H9 (cell line): ENCODE measurements at regions not wholly inside any gene's neighbourhood (a gene's known extent, or its start where the extent isn't known, plus 50 kb on each side); places are given as distances from the start of the nearest gene placed in this dataset.

Source experiments
- DNase-seq: peaks from one replicate; pipeline ENCODE4 v3.0.0-alpha.2; 2017
- H2AFZ ChIP-seq: one replicate; pipeline ENCODE4 v1.6.1; 2013; ENCODE audit warnings: mild to moderate bottlenecking, low read length, control low read depth, moderate library complexity
- H2AK5ac ChIP-seq: 2 replicates; pipeline ENCODE4 v1.6.1; 2013; ENCODE audit warnings: low read length, control low read depth, mixed read lengths; ENCODE audit not compliant: insufficient read length
- H2BK120ac ChIP-seq: one replicate; pipeline ENCODE4 v1.6.1; 2013; ENCODE audit warnings: low read depth, mild to moderate bottlenecking, low read length, control low read depth, inconsistent platforms; ENCODE audit not compliant: poor library complexity, severe bottlenecking
- H2BK12ac ChIP-seq: 2 replicates; pipeline ENCODE4 v1.6.1; 2013; ENCODE audit warnings: low read length, control low read depth, mixed read lengths, low read depth; ENCODE audit not compliant: insufficient read length
- H2BK15ac ChIP-seq: 2 replicates; pipeline ENCODE4 v1.6.1; 2013; ENCODE audit warnings: low read depth, low read length, control low read depth
- H2BK20ac ChIP-seq: one replicate; pipeline ENCODE4 v1.6.1; 2013; ENCODE audit warnings: low read depth, mild to moderate bottlenecking, low read length, control low read depth, inconsistent platforms; ENCODE audit not compliant: poor library complexity, severe bottlenecking
- H2BK5ac ChIP-seq: 2 replicates; pipeline ENCODE4 v1.6.1; 2013; ENCODE audit warnings: low read length, control low read depth, mixed read lengths; ENCODE audit not compliant: insufficient read length
- H3K14ac ChIP-seq: 2 replicates; pipeline ENCODE4 v1.6.1; 2013; ENCODE audit warnings: low read length, control low read depth; ENCODE audit not compliant: insufficient read depth
- H3K18ac ChIP-seq: 2 replicates; pipeline ENCODE4 v1.6.1; 2013; ENCODE audit warnings: low read depth, mild to moderate bottlenecking, mixed read lengths, low read length, control low read depth; ENCODE audit not compliant: insufficient read length
- H3K23ac ChIP-seq: 2 replicates; pipeline ENCODE4 v1.6.1; 2013; ENCODE audit warnings: low read length, control low read depth, mixed read lengths, low read depth; ENCODE audit not compliant: insufficient read length
- H3K23me2 ChIP-seq: 2 replicates; pipeline ENCODE4 v1.6.1; 2013; ENCODE audit warnings: low read depth, mild to moderate bottlenecking, mixed read lengths, low read length, control low read depth; ENCODE audit not compliant: insufficient read length, poor library complexity, severe bottlenecking
- H3K27ac ChIP-seq: 2 replicates; pipeline ENCODE4 v1.5.1; 2013; ENCODE audit warnings: low read length, control low read depth, mixed read lengths, low read depth; ENCODE audit not compliant: insufficient read length
- H3K27me3 ChIP-seq: 2 replicates; pipeline ENCODE4 v1.6.1; 2013; ENCODE audit warnings: low read length, control low read depth, inconsistent platforms; ENCODE audit not compliant: insufficient read depth
- H3K4ac ChIP-seq: 2 replicates; pipeline ENCODE4 v1.6.1; 2013; ENCODE audit warnings: low read depth, mild to moderate bottlenecking, control low read depth, inconsistent platforms, low read length, moderate library complexity
- H3K4me1 ChIP-seq: 2 replicates; pipeline ENCODE4 v1.6.1; 2013; ENCODE audit warnings: low read length, control low read depth, inconsistent platforms; ENCODE audit not compliant: insufficient read depth
- H3K4me2 ChIP-seq: 2 replicates; pipeline ENCODE4 v1.6.1; 2013; ENCODE audit warnings: low read length, control low read depth, mixed read lengths; ENCODE audit not compliant: insufficient read length, insufficient read depth
- H3K56ac ChIP-seq: 2 replicates; pipeline ENCODE4 v1.6.1; 2013; ENCODE audit warnings: low read depth, mild to moderate bottlenecking, mixed read lengths, low read length, control low read depth; ENCODE audit not compliant: insufficient read length
- H3K79me1 ChIP-seq: 2 replicates; pipeline ENCODE4 v1.6.1; 2013; ENCODE audit warnings: low read depth, mild to moderate bottlenecking, moderate library complexity, low read length, control low read depth, inconsistent platforms; ENCODE audit not compliant: insufficient read depth, poor library complexity, severe bottlenecking
- H3K79me2 ChIP-seq: 2 replicates; pipeline ENCODE4 v1.6.1; 2013; ENCODE audit warnings: low read length, control low read depth, inconsistent platforms; ENCODE audit not compliant: insufficient read depth
- H3K9ac ChIP-seq: 2 replicates; pipeline ENCODE4 v1.6.1; 2013; ENCODE audit warnings: low read length, control low read depth, mixed read lengths; ENCODE audit not compliant: insufficient read length; ENCODE audit errors: extremely low read depth
- H3K9me3 ChIP-seq: one replicate; pipeline ENCODE4 v1.6.1; 2013; ENCODE audit warnings: low read depth, low read length, inconsistent platforms; ENCODE audit not compliant: control insufficient read depth
- H3T11ph ChIP-seq: one replicate; pipeline ENCODE4 v1.6.1; 2013; ENCODE audit warnings: mild to moderate bottlenecking, low read length, control low read depth, inconsistent platforms
- H4K20me1 ChIP-seq: one replicate; pipeline ENCODE4 v1.6.1; 2013; ENCODE audit not compliant: control insufficient read depth, insufficient read length, insufficient read depth
- H4K5ac ChIP-seq: 2 replicates; pipeline ENCODE4 v1.6.1; 2013; ENCODE audit warnings: low read depth, mild to moderate bottlenecking, mixed read lengths, low read length, control low read depth; ENCODE audit not compliant: insufficient read length
- H4K8ac ChIP-seq: replicated peaks from 2 replicates; pipeline ENCODE4 v1.6.1; 2013; ENCODE audit warnings: low read length, control low read depth, mixed read lengths, low read depth; ENCODE audit not compliant: insufficient read length
- H4K91ac ChIP-seq: 2 replicates; pipeline ENCODE4 v1.6.1; 2013; ENCODE audit warnings: low read depth, mild to moderate bottlenecking, moderate library complexity, mixed read lengths, low read length, control low read depth; ENCODE audit not compliant: insufficient read length
- H3K27ac Mint-ChIP-seq, 3 experiments: 2 replicates in 2 of 3; 3 replicates in 1 of 3; pipeline ENCODE4 v1.8.0; 2020 to 2021; ENCODE audit warnings: mixed read lengths in 3 of 3, mild to moderate bottlenecking in 1 of 3, moderate library complexity in 1 of 3
- H3K27me3 Mint-ChIP-seq: 2 replicates; pipeline ENCODE4 v1.8.0; 2021; ENCODE audit warnings: low read depth, mild to moderate bottlenecking, moderate library complexity, mixed read lengths
- H3K36me3 Mint-ChIP-seq, 3 experiments: 2 replicates in 2 of 3; 3 replicates in 1 of 3; pipeline ENCODE4 v1.8.0; 2020 to 2021; ENCODE audit warnings: low read depth in 3 of 3, mixed read lengths in 3 of 3; ENCODE audit not compliant: insufficient read depth in 1 of 3
- H3K4me1 Mint-ChIP-seq, 2 experiments: 2 replicates each; pipeline ENCODE4 v1.8.0; 2020; ENCODE audit warnings: mixed read lengths in 2 of 2
- H3K4me3 Mint-ChIP-seq, 2 experiments: 2 replicates in 1 of 2; 3 replicates in 1 of 2; pipeline ENCODE4 v1.8.0; 2020 to 2021; ENCODE audit warnings: mild to moderate bottlenecking in 2 of 2, mixed read lengths in 2 of 2, moderate library complexity in 1 of 2
- H3K9me3 Mint-ChIP-seq, 2 experiments: 2 replicates in 1 of 2; 3 replicates in 1 of 2; pipeline ENCODE4 v1.8.0; 2020; ENCODE audit warnings: mild to moderate bottlenecking in 2 of 2, mixed read lengths in 2 of 2, moderate library complexity in 1 of 2
- WGBS: extraction: QIAGEN DNeasy Blood & Tissue Kit; methylation state at CpG from one replicate; pipeline ENCODE4 v1.1.7; 2013; ENCODE audit warnings: missing lambda C conversion rate, low lambda C conversion rate, mixed read lengths; ENCODE audit not compliant: insufficient read length; ENCODE audit errors: extremely low coverage; 5-methylcytosine and 5-hydroxymethylcytosine counted together
- TF ChIP-seq, protein P1 (sequence below): fragments of 200-600 bp; sonication (generic); conservative IDR thresholded peaks from 3 replicates; pipeline ENCODE4 v1.8.0; 2021; ENCODE audit warnings: antibody characterized with exemption, mild to moderate bottlenecking

DNA sequence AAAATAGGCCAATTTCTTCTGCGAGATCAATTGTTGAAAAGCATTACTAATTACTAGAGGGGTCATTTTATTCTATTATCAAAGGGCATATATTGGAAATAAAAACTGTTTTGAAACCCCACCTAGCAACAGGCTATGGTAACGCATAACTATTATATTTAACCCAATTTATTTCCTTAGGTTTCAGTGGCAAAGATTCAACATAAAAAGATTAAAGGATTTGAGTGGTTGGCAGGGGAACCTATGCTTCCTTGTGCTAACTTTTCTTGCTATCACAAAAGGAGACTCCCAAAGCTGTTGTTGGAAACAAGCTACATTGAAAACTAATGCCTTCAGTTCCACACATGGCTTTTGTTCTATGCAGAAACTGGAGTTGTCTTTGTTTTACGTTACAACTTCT, 166.9 kb upstream of the KLF3 start:
- no CpG with 5 or more reads among the region's 3 CpGs for WGBS
- Histone ChIP-seq H3K9me3 (no peaks in the 10 kb centered on the region), H4K5ac (no peak overlapping the region), H2AFZ (no peak overlapping the region), H3K18ac (no peak overlapping the region), H4K8ac (no peak overlapping the region), H2AK5ac (no peak overlapping the region), H2BK15ac (no peak overlapping the region), H3K4me1 (no peaks in the 10 kb centered on the region; the same call in 1 of the 2 replicates), H3K4me2 (no peak overlapping the region), H3K23me2 (no peaks in the 10 kb centered on the region), H3T11ph (no peak overlapping the region), H3K79me2 (no peaks in the 10 kb centered on the region), H3K27me3 (no peaks in the 10 kb centered on the region), H3K4ac (no peak overlapping the region), H2BK20ac (no peak overlapping the region), H2BK5ac (no peak overlapping the region), H3K79me1 (no peaks in the 10 kb centered on the region), H4K20me1 (no peaks in the 10 kb centered on the region), H4K91ac (no peak overlapping the region), H3K23ac (no peak overlapping the region), H2BK12ac (no peak overlapping the region), H2BK120ac (no peak overlapping the region), H3K14ac (no peak overlapping the region), H3K9ac (no peak overlapping the region), H3K56ac (no peak overlapping the region), H3K27ac (no peak overlapping the region)
- DNase-seq, result no peak
- no peaks in the 10 kb centered on the region; a peak in 1 of 7 replicates for H3K36me3 Mint-ChIP-seq
- peaks cover 10 to 25% of the 10 kb centered on the region in 2 experiments for H3K4me1 Mint-ChIP-seq
- H3K27ac Mint-ChIP-seq, result no peak overlapping the region
- TF ChIP-seq, protein P1, sequence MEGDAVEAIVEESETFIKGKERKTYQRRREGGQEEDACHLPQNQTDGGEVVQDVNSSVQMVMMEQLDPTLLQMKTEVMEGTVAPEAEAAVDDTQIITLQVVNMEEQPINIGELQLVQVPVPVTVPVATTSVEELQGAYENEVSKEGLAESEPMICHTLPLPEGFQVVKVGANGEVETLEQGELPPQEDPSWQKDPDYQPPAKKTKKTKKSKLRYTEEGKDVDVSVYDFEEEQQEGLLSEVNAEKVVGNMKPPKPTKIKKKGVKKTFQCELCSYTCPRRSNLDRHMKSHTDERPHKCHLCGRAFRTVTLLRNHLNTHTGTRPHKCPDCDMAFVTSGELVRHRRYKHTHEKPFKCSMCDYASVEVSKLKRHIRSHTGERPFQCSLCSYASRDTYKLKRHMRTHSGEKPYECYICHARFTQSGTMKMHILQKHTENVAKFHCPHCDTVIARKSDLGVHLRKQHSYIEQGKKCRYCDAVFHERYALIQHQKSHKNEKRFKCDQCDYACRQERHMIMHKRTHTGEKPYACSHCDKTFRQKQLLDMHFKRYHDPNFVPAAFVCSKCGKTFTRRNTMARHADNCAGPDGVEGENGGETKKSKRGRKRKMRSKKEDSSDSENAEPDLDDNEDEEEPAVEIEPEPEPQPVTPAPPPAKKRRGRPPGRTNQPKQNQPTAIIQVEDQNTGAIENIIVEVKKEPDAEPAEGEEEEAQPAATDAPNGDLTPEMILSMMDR, result no peak
- H3K4me3 Mint-ChIP-seq, result no peak overlapping the region
- H3K9me3 Mint-ChIP-seq, result no peaks in the 10 kb centered on the region
- H3K27me3 Mint-ChIP-seq, result no peaks in the 10 kb centered on the region
